Epithelial cell of proximal tubule (primary cell): ENCODE measurements at regions not wholly inside any gene's neighbourhood (a gene's known extent, or its start where the extent isn't known, plus 50 kb on each side); places are given as distances from the start of the nearest gene placed in this dataset.
"Not testable (repeated sequence)": the region's sequence is repeated elsewhere in the genome, so short reads cannot be mapped to it uniquely, and the experiment has no call there.

ENCODE experiments used
- DNase-seq: peaks from one replicate; pipeline ENCODE4 v3.0.0-alpha.2; 2011; ENCODE audit warnings: low read depth
- H3K4me3 ChIP-seq: 2 replicates; pipeline ENCODE4 v1.5.1; 2011; ENCODE audit warnings: low read depth, mild to moderate bottlenecking, low read length
- TF ChIP-seq, protein P1 (sequence below): conservative IDR thresholded peaks from 2 replicates; pipeline ENCODE4 v1.5.1; 2012; ENCODE audit warnings: low read depth, mild to moderate bottlenecking, low read length

DNA sequence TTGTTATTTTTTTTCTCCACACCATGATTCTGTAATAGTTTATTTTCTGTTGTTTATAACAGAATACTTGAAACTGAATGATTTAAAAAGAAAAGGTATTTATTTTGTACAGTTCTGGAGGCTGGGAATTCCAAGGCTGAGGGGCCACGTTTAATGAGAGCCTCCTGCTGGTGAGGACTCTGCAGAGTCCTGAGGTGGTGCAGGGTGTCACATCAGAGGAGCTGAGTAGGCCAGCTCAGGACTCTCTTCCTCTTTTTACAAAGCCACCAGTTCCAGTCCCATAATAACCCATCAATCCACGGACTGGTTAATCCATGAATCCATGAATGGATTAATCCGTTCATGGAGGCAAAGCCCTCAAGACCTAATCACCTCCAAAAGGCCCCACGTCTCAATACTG, 71.6 kb downstream of the TFAP2A start:
- H3K4me3 ChIP-seq = no peak overlapping the region
- DNase-seq = no peak
- TF ChIP-seq, protein P1, sequence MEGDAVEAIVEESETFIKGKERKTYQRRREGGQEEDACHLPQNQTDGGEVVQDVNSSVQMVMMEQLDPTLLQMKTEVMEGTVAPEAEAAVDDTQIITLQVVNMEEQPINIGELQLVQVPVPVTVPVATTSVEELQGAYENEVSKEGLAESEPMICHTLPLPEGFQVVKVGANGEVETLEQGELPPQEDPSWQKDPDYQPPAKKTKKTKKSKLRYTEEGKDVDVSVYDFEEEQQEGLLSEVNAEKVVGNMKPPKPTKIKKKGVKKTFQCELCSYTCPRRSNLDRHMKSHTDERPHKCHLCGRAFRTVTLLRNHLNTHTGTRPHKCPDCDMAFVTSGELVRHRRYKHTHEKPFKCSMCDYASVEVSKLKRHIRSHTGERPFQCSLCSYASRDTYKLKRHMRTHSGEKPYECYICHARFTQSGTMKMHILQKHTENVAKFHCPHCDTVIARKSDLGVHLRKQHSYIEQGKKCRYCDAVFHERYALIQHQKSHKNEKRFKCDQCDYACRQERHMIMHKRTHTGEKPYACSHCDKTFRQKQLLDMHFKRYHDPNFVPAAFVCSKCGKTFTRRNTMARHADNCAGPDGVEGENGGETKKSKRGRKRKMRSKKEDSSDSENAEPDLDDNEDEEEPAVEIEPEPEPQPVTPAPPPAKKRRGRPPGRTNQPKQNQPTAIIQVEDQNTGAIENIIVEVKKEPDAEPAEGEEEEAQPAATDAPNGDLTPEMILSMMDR = no peak

DNA sequence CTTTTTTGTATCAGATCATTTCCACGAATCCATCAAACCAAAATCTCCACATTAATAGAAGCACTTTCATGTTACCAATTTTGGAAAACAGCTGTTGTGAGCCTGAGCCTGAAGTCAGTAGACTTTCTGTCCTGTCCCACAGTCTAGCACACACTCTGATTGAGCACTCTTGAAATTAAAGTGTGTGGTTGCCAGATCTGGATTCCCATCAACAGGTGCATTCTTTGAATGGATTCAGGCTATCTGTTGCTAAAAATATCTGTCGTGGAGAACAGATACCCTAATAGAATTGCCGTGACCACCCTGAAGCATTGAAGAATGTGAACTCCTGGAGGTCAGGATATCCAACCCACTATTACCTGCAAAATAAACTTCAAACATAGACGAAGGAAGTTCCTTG, 73.3 kb downstream of the TFAP2A start:
- TF ChIP-seq, protein P1 = no peak
- no peak for DNase-seq
- no peak overlapping the region for H3K4me3 ChIP-seq

DNA sequence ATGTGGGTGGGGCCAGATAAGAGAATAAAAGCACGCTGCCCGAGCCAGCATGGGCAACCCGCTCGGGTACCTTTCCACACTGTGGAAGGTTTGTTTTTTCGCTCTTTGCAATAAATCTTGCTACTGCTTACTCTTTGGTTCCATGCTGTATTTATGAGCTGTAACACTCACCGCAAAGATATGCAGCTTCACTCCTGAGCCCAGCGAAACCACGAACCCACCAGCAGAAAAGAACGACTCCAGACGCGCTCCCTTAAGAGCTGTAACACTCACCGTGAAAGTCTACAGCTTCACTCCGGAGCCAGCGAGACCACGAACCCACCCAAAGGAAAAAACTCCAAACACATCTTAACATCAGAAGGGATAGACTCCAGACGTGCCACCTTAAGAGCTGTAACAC, 76.7 kb downstream of the TFAP2A start:
- TF ChIP-seq, protein P1 = no peak
- no peak overlapping the region for H3K4me3 ChIP-seq
- DNase-seq = no peak

DNA sequence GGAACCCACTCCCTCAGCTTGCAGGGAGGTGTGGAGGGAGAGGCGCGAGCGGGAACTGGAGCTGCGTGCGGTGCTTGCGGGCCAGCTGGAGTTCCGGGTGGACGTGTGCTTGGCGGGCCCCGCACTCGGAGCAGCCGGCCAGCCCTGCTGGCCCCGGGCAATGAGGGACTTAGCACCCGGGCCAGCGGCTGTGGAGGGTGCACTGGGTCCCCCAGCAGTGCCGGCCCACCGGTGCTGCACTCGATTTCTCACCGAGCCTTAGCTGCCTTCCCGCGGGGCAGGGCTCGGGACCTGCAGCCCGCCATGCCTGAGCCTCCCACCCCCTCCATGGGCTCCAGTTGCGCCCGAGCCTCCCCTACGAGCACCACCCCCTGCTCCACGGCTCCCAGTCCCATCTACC, 77.5 kb downstream of the TFAP2A start:
- H3K4me3 ChIP-seq, DNase-seq: not testable (repeated sequence)

DNA sequence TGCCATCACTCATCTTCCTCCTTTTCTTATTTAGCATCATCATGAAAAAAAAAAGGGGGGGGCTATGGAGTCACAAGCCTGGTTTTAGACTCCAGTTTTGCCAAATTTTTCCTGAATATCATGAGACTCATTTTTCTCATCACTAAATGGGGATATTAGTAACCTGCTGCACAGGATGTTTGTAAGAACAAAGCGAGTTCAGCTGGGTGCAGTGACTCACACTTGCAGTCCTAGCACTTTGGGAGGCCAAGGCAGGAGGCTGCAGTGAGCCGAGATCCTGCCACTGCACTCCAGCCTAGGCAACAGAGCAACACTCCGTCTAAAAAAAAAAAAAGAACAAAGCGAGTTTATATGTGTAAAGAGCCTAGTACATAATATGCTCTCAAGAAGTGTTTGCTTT, 82.8 kb downstream of the TFAP2A start:
- TF ChIP-seq, protein P1 = no peak
- H3K4me3 ChIP-seq = no peak overlapping the region
- no peak for DNase-seq

DNA sequence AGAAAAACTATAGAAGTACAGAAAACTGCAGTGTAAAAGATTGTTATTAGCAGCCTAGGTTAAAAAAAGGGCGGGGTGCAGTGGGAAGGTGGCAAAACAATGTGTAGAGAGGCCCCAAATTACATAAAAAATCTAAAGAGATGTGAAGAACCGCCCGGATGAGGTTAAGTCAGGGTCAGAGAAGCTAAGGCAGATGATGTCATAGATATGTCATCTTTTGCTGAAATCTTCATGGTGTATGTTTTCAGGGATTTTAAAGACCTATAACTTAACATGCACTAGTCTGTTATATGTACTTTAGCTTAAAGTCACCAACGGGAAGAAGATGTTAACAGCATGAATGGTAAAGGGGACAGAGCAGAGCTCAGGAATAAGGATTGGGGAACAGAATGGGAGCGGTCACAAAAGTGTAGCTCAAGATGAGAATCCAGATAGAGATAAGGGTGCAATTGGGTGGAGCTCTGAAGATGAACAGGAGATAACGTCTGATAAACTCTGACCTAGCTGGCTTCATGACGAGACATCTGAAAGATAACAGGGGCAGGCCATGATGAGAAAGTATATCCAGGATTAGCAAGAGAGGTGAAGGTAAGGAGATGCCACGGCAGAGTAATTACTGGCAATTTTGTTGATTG, 83.4 kb downstream of the TFAP2A start:
- H3K4me3 ChIP-seq = no peak overlapping the region
- DNase-seq = no peak
- TF ChIP-seq, protein P1 = no peak

DNA sequence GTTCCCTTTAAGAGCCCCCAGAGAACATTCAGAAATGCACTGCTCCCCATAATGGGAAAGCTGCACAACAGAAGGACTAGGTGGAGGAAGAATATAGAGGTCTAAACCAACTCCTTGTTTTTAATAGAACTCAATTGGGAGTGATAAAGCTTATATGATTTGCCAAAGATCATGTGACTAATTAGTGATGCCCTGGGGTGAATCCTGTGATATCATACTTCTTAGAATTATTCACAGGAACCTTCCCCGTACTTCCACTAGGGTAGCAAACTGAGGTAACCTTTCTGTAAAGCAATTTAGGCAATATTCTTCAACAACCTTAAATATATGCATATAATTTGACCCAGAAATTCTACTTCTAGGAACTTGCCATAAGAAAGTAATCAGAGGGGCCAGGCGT, 84.4 kb downstream of the TFAP2A start:
- TF ChIP-seq, protein P1 = no peak
- no peak overlapping the region for H3K4me3 ChIP-seq
- DNase-seq = no peak
